Colonic mucosa (tissue), 4 donors: ENCODE measurements at regions not wholly inside any gene's neighbourhood (a gene's known extent, or its start where the extent isn't known, plus 50 kb on each side); places are given as distances from the start of the nearest gene placed in this dataset.

Experiments
- DNase-seq: peaks from one replicate; pipeline ENCODE4 v3.0.0-alpha.2; 2020
- H3K27ac ChIP-seq: fragments of 200-600 bp; one replicate; pipeline ENCODE4 v1.8.0; 2021
- H3K27me3 ChIP-seq: fragments of 200-600 bp; one replicate; pipeline ENCODE4 v1.8.0; 2021
- H3K36me3 ChIP-seq: fragments of 200-600 bp; one replicate; pipeline ENCODE4 v1.8.0; 2021
- H3K4me1 ChIP-seq: fragments of 200-600 bp; one replicate; pipeline ENCODE4 v1.8.0; 2021; ENCODE audit warnings: mild to moderate bottlenecking
- H3K4me3 ChIP-seq: fragments of 200-600 bp; one replicate; pipeline ENCODE4 v1.8.0; 2021
- H3K9ac ChIP-seq, 2 donors: one replicate each; pipeline ENCODE4 v1.7.0; 2013; ENCODE audit warnings: control low read depth in 2 of 2, low read depth in 2 of 2, low read length in 2 of 2
- H3K9me3 ChIP-seq: fragments of 200-600 bp; one replicate; pipeline ENCODE4 v1.8.0; 2021
- CTCF ChIP-seq: fragments of 200-600 bp; IDR thresholded peaks from one replicate; pipeline ENCODE4 v1.8.0; 2022; ENCODE audit warnings: antibody characterized with exemption, mild to moderate bottlenecking
- intact Hi-C: fragments of 100-400 bp; cut with DNase I; formaldehyde crosslinking; loops from one replicate; pipeline ENCODE4 v1.14.1; 2022
- donor health status: healthy.
- donor health status: DM: no; HTN: no; CAD: no.
- donor health status: DM: no; HTN: no; CAD: no.

- no peaks in the 10 kb centered on the region for H3K4me1 ChIP-seq
- no peaks in the 10 kb centered on the region for H3K27me3 ChIP-seq
- no peak for DNase-seq
- no peak overlapping the region for H3K4me3 ChIP-seq
- no peak for TF ChIP-seq CTCF
- H3K9ac ChIP-seq, result no peak overlapping the region
- no peak overlapping the region for H3K27ac ChIP-seq
- no peaks in the 10 kb centered on the region for H3K36me3 ChIP-seq
- no peaks in the 10 kb centered on the region for H3K9me3 ChIP-seq
- intact Hi-C loops, result no loop called here
These were observed 1108.1 kb downstream of the GRIK2 start for GRCh38 chr6:102501615-102502014.

- no peaks in the 10 kb centered on the region for H3K4me1 ChIP-seq
- H3K4me3 ChIP-seq, result no peak overlapping the region
- no peak overlapping the region for H3K9ac ChIP-seq
- intact Hi-C loops, result no loop called here
- TF ChIP-seq CTCF, result no peak
- H3K27me3 ChIP-seq, result no peaks in the 10 kb centered on the region
- H3K27ac ChIP-seq, result no peak overlapping the region
- H3K36me3 ChIP-seq, result no peaks in the 10 kb centered on the region
- DNase-seq, result no peak
- H3K9me3 ChIP-seq, result no peaks in the 10 kb centered on the region
These were observed 1101.3 kb downstream of the GRIK2 start for GRCh38 chr6:102494808-102495207.

- H3K27me3 ChIP-seq, result no peaks in the 10 kb centered on the region
- H3K4me1 ChIP-seq, result no peaks in the 10 kb centered on the region
- TF ChIP-seq CTCF, result no peak
- H3K36me3 ChIP-seq, result no peaks in the 10 kb centered on the region
- no peak overlapping the region for H3K4me3 ChIP-seq
- DNase-seq, result no peak
- no peak overlapping the region for H3K9ac ChIP-seq
- no peaks in the 10 kb centered on the region for H3K9me3 ChIP-seq
- no peak overlapping the region for H3K27ac ChIP-seq
- intact Hi-C loops, result no loop called here
These were observed 1100.0 kb downstream of the GRIK2 start for GRCh38 chr6:102493485-102493884.

GRCh38 chr6:102488729-102489128 lies 1095.2 kb downstream of the GRIK2 start:
- no peaks in the 10 kb centered on the region for H3K36me3 ChIP-seq
- no peaks in the 10 kb centered on the region for H3K4me1 ChIP-seq
- intact Hi-C loops, result no loop called here

GRCh38 chr6:102485480-102485879 lies 1092.0 kb downstream of the GRIK2 start:
- intact Hi-C loops, result no loop called here
- H3K4me1 ChIP-seq, result no peaks in the 10 kb centered on the region

More at GRCh38 chr6:102488729-102489128, 1095.2 kb downstream of the GRIK2 start:
- Histone ChIP-seq H3K27ac (no peak overlapping the region), H3K9me3 (no peaks in the 10 kb centered on the region), H3K4me3 (no peak overlapping the region), H3K27me3 (no peaks in the 10 kb centered on the region), H3K9ac (no peak overlapping the region)
- DNase-seq, result no peak
- TF ChIP-seq CTCF, result no peak

More at GRCh38 chr6:102485480-102485879, 1092.0 kb downstream of the GRIK2 start:
- DNase-seq, result no peak
- H3K4me3 ChIP-seq, result no peak overlapping the region
- no peak overlapping the region for H3K9ac ChIP-seq
- H3K27me3 ChIP-seq, result no peaks in the 10 kb centered on the region
- no peak overlapping the region for H3K27ac ChIP-seq
- no peak for TF ChIP-seq CTCF
- no peaks in the 10 kb centered on the region for H3K9me3 ChIP-seq
- no peaks in the 10 kb centered on the region for H3K36me3 ChIP-seq
